Lung (tissue), 11 donors: ENCODE measurements at regions not wholly inside any gene's neighbourhood (a gene's known extent, or its start where the extent isn't known, plus 50 kb on each side); places are given as distances from the start of the nearest gene placed in this dataset.

Source experiments
- ATAC-seq: fragments of 200-7000 bp; cut with Tn5 transposase; one replicate; pipeline ENCODE4 v1.9.1; 2020; ENCODE audit warnings: moderate number of reproducible peaks; ENCODE audit not compliant: insufficient read depth, low FRiP score
- DNase-seq, 3 donors: peaks; one replicate each; pipeline ENCODE4 v3.0.0-alpha.2; 2013 to 2017
- H3K27ac ChIP-seq, 2 donors: one replicate each; pipeline ENCODE4 v1.5.1; 2013; ENCODE audit warnings: mild to moderate bottlenecking in 2 of 2, moderate library complexity in 2 of 2, control low read depth in 1 of 2, inconsistent platforms in 1 of 2, low read depth in 1 of 2, low read length in 1 of 2
- H3K27me3 ChIP-seq, 3 donors: one replicate each; pipeline ENCODE4 v1.5.1; 2013; ENCODE audit warnings: low read length in 2 of 3; ENCODE audit not compliant: control insufficient read depth in 3 of 3, insufficient read depth in 3 of 3
- H3K36me3 ChIP-seq, 4 donors: one replicate each; pipeline ENCODE4 v1.5.1; 2013; ENCODE audit warnings: low read length in 4 of 4, mild to moderate bottlenecking in 1 of 4, moderate library complexity in 1 of 4; ENCODE audit not compliant: control insufficient read depth in 4 of 4, insufficient read depth in 4 of 4
- H3K4me1 ChIP-seq, 5 donors: one replicate each; pipeline ENCODE4 v1.5.1; 2013; ENCODE audit warnings: low read length in 5 of 5, mild to moderate bottlenecking in 2 of 5, moderate library complexity in 1 of 5; ENCODE audit not compliant: control insufficient read depth in 5 of 5, insufficient read depth in 5 of 5
- H3K4me3 ChIP-seq: one replicate; pipeline ENCODE4 v1.5.1; 2013; ENCODE audit warnings: mild to moderate bottlenecking, control low read depth, moderate library complexity
- H3K9ac ChIP-seq, 2 donors: one replicate each; pipeline ENCODE4 v1.5.1; 2013; ENCODE audit warnings: low read length in 2 of 2, control low read depth in 1 of 2; ENCODE audit not compliant: insufficient read depth in 1 of 2
- H3K9me3 ChIP-seq, 4 donors: one replicate each; pipeline ENCODE4 v1.5.1; 2013; ENCODE audit warnings: low read length in 3 of 4, mild to moderate bottlenecking in 1 of 4, moderate library complexity in 1 of 4; ENCODE audit not compliant: control insufficient read depth in 4 of 4, insufficient read depth in 3 of 4
- CTCF ChIP-seq: IDR thresholded peaks from 2 replicates; pipeline ENCODE4 v1.5.1; 2012; ENCODE audit warnings: mild to moderate bottlenecking; ENCODE audit errors: control extremely low read depth, extremely low read depth
- WGBS, 2 donors: extraction: QIAGEN DNeasy Blood & Tissue Kit; methylation state at CpG; one replicate each; pipeline ENCODE4 v1.1.7; 2013; 5-methylcytosine and 5-hydroxymethylcytosine counted together
- donor health status: control.
- donor health status: control.
- donor health status: Bipolar disorder and iron deficiency.
- donor health status: healthy.
- donor health status: DM: yes; HTN: yes; CAD: no.

GRCh38 chr17:79668344-79669250 lies 57.7 kb upstream of the RBFOX3 start:
- H3K36me3 ChIP-seq: no peaks in the 10 kb centered on the region
- H3K4me1 ChIP-seq: peaks cover 0 to 22% (median 0%) of the 10 kb centered on the region in 5 donors
- no peak for TF ChIP-seq CTCF
- H3K27ac ChIP-seq: no peak overlapping the region
- ATAC-seq: no peak
- H3K4me3 ChIP-seq: no peak overlapping the region
- H3K9me3 ChIP-seq: peaks cover 0 to 11% (median 2%) of the 10 kb centered on the region in 4 donors
- peaks cover 0 to 10% (median 4%) of the 10 kb centered on the region in 3 donors for H3K27me3 ChIP-seq
- peak; percentile 59 to 76 (median 63) for DNase-seq
- H3K9ac ChIP-seq: no peak overlapping the region
- 73% methylated on average over 17 of the region's 17 CpGs for WGBS, 2 donors

GRCh38 chr17:79667746-79668145 lies 56.9 kb upstream of the RBFOX3 start:
- H3K27ac ChIP-seq: no peak overlapping the region
- no peak for DNase-seq
- WGBS, 2 donors: 92 to 95% methylated on average over 8 of the region's 8 CpGs
- no peak for ATAC-seq
- peaks cover 0 to 10% (median 4%) of the 10 kb centered on the region in 3 donors for H3K27me3 ChIP-seq
- peaks cover 0 to 22% (median 0%) of the 10 kb centered on the region in 5 donors for H3K4me1 ChIP-seq
- TF ChIP-seq CTCF: no peak
- H3K9ac ChIP-seq: no peak overlapping the region
- H3K36me3 ChIP-seq: no peaks in the 10 kb centered on the region
- peaks cover 0 to 5% (median 0%) of the 10 kb centered on the region in 4 donors for H3K9me3 ChIP-seq
- H3K4me3 ChIP-seq: no peak overlapping the region

GRCh38 chr17:79667121-79667715 lies 56.4 kb upstream of the RBFOX3 start:
- Histone ChIP-seq H3K27ac (no peak overlapping the region), H3K9ac (no peak overlapping the region), H3K9me3 (no peaks in the 10 kb centered on the region), H3K4me3 (no peak overlapping the region), H3K4me1 (peaks cover 0 to 22% (median 0%) of the 10 kb centered on the region in 5 donors), H3K27me3 (peaks cover 0 to 10% (median 4%) of the 10 kb centered on the region in 3 donors), H3K36me3 (no peaks in the 10 kb centered on the region)
- WGBS, 2 donors: 85 to 87% methylated on average over 14 of the region's 14 CpGs
- DNase-seq (peak in 1 of 3 donors; percentile 9), ATAC-seq (no peak)
- TF ChIP-seq CTCF: no peak
